Esophagus squamous epithelium (tissue), 5 donors: ENCODE measurements at regions not wholly inside any gene's neighbourhood (a gene's known extent, or its start where the extent isn't known, plus 50 kb on each side); places are given as distances from the start of the nearest gene placed in this dataset.

Experiments
- DNase-seq: peaks from one replicate; lab custom pipeline; 2025; lab: John Stamatoyannopoulos, UW
- H3K27ac ChIP-seq, 4 donors: fragments of 200-600 bp; sonication (generic); one replicate each; pipeline ENCODE4 v1.5.1; 2016 to 2019; ENCODE audit warnings: mild to moderate bottlenecking in 1 of 4
- H3K27me3 ChIP-seq, 4 donors: fragments of 200-600 bp; sonication (generic); 1 replicate in 3 of 4; 2 replicates in 1 of 4; pipeline versions ENCODE4 v1.5.1 to v1.6.0; 2017 to 2021; ENCODE audit warnings: antibody characterized with exemption in 1 of 4
- H3K36me3 ChIP-seq, 3 donors: fragments of 200-600 bp; sonication (generic); one replicate each; pipeline ENCODE4 v1.5.1; 2016 to 2019
- H3K4me1 ChIP-seq, 3 donors: fragments of 200-600 bp; sonication (generic); one replicate each; pipeline ENCODE4 v1.5.1; 2017 to 2019
- H3K4me3 ChIP-seq, 4 donors: fragments of 200-600 bp; sonication (generic); 1 replicate in 3 of 4; 2 replicates in 1 of 4; pipeline ENCODE4 v1.5.1; 2016 to 2019; ENCODE audit warnings: mild to moderate bottlenecking in 2 of 4, moderate library complexity in 1 of 4
- H3K9me3 ChIP-seq, 3 donors: fragments of 200-600 bp; sonication (generic); one replicate each; pipeline ENCODE4 v1.5.1; 2016 to 2019
- CTCF ChIP-seq, 6 experiments: fragments of 450-650 bp in 4 of 6; fragments of 200-600 bp in 2 of 6; sonication (generic) in 2 of 6; IDR thresholded peaks; one replicate each; pipeline ENCODE4 v1.5.1; 2016 to 2019; ENCODE audit warnings: antibody characterized with exemption in 6 of 6, mild to moderate bottlenecking in 4 of 6, moderate library complexity in 4 of 6
- POLR2A ChIP-seq, 4 donors: fragments of 450-650 bp; IDR thresholded peaks; one replicate each; pipeline ENCODE4 v1.6.1; 2017; ENCODE audit warnings: antibody characterized with exemption in 4 of 4, mild to moderate bottlenecking in 4 of 4, moderate library complexity in 3 of 4
- WGBS, 2 donors: methylation state at CpG; one replicate each; pipeline ENCODE4 v1.1.5; 2018; 5-methylcytosine and 5-hydroxymethylcytosine counted together
- intact Hi-C: fragments of 100-400 bp; cut with DNase I; formaldehyde crosslinking; loops from one replicate; pipeline ENCODE4 v1.15.0; 2022
- donor health status: DM: yes; HTN: yes; CAD: no.

DNA sequence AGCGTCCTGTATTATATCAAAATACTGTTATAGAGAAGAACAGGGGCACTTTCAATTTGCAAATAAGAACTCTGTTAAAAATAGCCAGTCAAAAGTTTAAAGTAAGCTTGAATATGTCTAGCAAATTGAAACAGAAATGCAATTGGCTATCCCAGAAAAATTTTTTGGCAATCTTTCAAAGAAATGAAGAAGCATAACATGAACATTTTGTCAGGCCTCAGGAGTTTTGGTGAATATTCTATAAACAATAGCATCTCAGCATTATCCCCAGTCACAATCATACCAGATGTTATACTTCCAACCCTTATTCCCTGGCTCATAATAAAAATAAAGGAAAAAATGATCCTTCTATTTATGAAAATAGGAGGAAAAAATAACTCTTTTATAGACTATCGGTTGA, 252.4 kb downstream of the GRB14 start:
- Histone ChIP-seq H3K9me3 (peaks cover 0 to 9% (median 0%) of the 10 kb centered on the region in 3 donors), H3K4me1 (peaks cover 0 to 10% (median 0%) of the 10 kb centered on the region in 3 donors), H3K27me3 (no peaks in the 10 kb centered on the region), H3K4me3 (no peak overlapping the region), H3K36me3 (no peaks in the 10 kb centered on the region), H3K27ac (no peak overlapping the region)
- intact Hi-C loops: no loop called here
- no peak for DNase-seq
- TF ChIP-seq CTCF (IDR thresholded peaks at IDR 0.05) (no peak), POLR2A (IDR thresholded peaks at IDR 0.05) (no peak)
- 42 to 71% methylated on average over 2 of the region's 2 CpGs for WGBS, 2 donors

DNA sequence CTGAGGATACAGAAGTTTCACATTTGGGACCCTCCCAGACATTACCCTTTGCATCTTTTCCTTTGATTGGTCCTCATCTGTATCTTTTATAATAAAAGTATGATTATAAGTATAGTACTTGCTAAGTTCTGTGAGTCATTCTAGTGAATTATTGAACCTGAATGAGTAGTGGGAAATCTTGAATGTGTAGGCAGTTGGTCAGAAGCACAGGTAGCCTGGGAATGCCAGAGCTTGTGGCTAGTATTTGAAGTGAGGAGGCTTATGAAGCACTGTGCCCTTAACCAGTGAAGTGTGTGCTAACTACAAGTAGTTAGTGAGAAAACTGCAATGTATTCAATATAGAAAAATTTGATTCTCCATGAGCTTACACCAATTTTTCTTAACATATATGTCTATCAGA, 257.6 kb downstream of the GRB14 start:
- Histone ChIP-seq H3K9me3 (no peaks in the 10 kb centered on the region), H3K4me1 (peaks cover 0 to under 1% (median 0%) of the 10 kb centered on the region in 3 donors), H3K4me3 (no peak overlapping the region), H3K27ac (no peak overlapping the region), H3K36me3 (no peaks in the 10 kb centered on the region), H3K27me3 (no peaks in the 10 kb centered on the region)
- no peak for DNase-seq
- intact Hi-C loops: no loop called here
- TF ChIP-seq CTCF (IDR thresholded peaks at IDR 0.05) (no peak), POLR2A (IDR thresholded peaks at IDR 0.05) (no peak)

DNA sequence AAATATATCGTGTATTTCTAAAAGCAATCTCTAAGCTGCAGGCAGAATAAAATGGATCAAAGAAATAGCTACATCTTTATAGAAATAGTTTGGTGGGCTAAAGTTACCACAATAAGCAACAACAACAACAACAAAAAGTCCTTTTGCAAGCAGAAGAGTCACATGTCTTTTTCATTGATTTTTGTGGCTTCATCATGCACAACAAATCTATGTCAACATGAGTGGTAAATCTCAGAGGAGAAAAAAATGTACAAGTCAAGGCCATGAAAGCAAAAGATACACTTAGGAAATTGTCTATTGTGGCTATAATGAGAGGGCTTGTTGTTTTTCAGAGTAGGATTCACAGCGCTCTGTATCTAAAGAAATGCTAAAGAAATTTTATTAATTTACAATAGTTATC, 269.7 kb downstream of the GRB14 start:
- H3K27me3 ChIP-seq: no peaks in the 10 kb centered on the region
- intact Hi-C loops: no loop called here
- no peak for DNase-seq
- 83 to 88% methylated on average over 2 of the region's 2 CpGs for WGBS, 2 donors
- H3K9me3 ChIP-seq: no peaks in the 10 kb centered on the region
- no peak overlapping the region for H3K27ac ChIP-seq
- no peaks in the 10 kb centered on the region for H3K4me1 ChIP-seq
- H3K4me3 ChIP-seq: no peak overlapping the region
- H3K36me3 ChIP-seq: no peaks in the 10 kb centered on the region
- TF ChIP-seq POLR2A (IDR thresholded peaks at IDR 0.05) (no peak), CTCF (IDR thresholded peaks at IDR 0.05) (no peak)

DNA sequence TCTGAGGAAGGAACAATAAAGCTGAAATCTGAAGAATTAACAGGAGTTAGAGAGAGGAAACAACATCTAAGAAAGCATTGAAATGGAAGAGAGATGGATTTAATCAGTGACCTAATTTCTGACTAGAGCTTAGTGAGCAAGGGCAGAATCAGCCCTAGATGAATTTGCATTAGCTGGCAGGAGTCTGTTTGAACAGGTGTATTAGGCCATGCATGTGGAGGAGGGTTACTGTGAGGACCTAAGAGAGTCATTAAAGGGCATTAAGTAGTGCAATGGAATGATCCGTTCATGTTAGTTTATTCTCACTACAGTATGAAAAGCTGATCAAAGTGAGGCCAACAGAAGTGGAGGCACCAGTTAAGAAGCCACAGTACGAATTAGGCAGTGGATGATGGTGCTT, 285.3 kb downstream of the GRB14 start:
- H3K36me3 ChIP-seq: no peaks in the 10 kb centered on the region
- no peak for DNase-seq
- no peaks in the 10 kb centered on the region for H3K9me3 ChIP-seq
- no peaks in the 10 kb centered on the region for H3K27me3 ChIP-seq
- TF ChIP-seq CTCF (IDR thresholded peaks at IDR 0.05) (no peak), POLR2A (IDR thresholded peaks at IDR 0.05) (no peak)
- intact Hi-C loops: no loop called here
- no peak overlapping the region for H3K4me3 ChIP-seq
- 37 to 44% methylated on average over 2 of the region's 2 CpGs for WGBS, 2 donors
- H3K4me1 ChIP-seq: no peaks in the 10 kb centered on the region
- H3K27ac ChIP-seq: no peak overlapping the region

DNA sequence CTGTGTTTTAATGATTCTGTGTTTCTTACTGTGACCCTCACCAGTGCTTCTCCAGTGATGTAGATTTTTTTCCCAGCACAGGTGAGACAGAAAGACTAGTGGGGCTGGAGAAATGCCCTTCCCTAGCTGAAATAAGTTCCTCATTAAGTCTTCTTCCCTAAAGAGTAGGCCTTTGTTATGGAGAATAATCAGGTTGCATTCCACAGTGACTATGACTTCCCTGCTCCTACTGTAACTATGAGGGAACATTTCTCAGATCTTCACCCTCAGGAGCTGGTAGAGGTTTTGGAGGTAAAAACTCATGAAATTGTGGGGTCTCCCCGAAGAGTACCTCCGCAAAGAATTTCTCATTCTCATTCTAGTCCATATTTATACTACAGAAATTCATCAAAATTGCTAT, 286.2 kb downstream of the GRB14 start:
- intact Hi-C loops: no loop called here
- Histone ChIP-seq H3K36me3 (no peaks in the 10 kb centered on the region), H3K9me3 (no peaks in the 10 kb centered on the region), H3K4me1 (no peaks in the 10 kb centered on the region), H3K27me3 (no peaks in the 10 kb centered on the region), H3K4me3 (no peak overlapping the region), H3K27ac (no peak overlapping the region)
- WGBS, 2 donors: 82 to 87% methylated on average over 2 of the region's 2 CpGs
- TF ChIP-seq POLR2A (IDR thresholded peaks at IDR 0.05) (no peak), CTCF (IDR thresholded peaks at IDR 0.05) (no peak)
- DNase-seq: no peak
